Ishikawa (cell line): ENCODE measurements at regions not wholly inside any gene's neighbourhood (a gene's known extent, or its start where the extent isn't known, plus 50 kb on each side); places are given as distances from the start of the nearest gene placed in this dataset.

Source experiments
- CEBPB ChIP-seq: IDR thresholded peaks from 2 replicates; pipeline ENCODE4 v1.6.1; 2012
- CREB1 ChIP-seq: IDR thresholded peaks from 2 replicates; pipeline ENCODE4 v1.6.1; 2012; ENCODE audit warnings: low read depth
- EGR1 ChIP-seq: IDR thresholded peaks from 2 replicates; pipeline ENCODE4 v1.6.1; 2012
- EP300 ChIP-seq: IDR thresholded peaks from 2 replicates; pipeline ENCODE4 v1.6.1; 2012; ENCODE audit warnings: borderline replicate concordance
- FOXM1 ChIP-seq: IDR thresholded peaks from 2 replicates; pipeline ENCODE4 v1.6.1; 2012; ENCODE audit warnings: low read depth, borderline replicate concordance
- MAX ChIP-seq: IDR thresholded peaks from 2 replicates; pipeline ENCODE4 v1.6.1; 2012
- NFIC ChIP-seq: IDR thresholded peaks from 2 replicates; pipeline ENCODE4 v1.6.1; 2012
- RAD21 ChIP-seq: IDR thresholded peaks from 2 replicates; pipeline ENCODE4 v1.6.1; 2012; ENCODE audit warnings: low read depth
- REST ChIP-seq: IDR thresholded peaks from 2 replicates; pipeline ENCODE4 v1.6.1; 2012; ENCODE audit warnings: low read depth, mild to moderate bottlenecking
- TAF1 ChIP-seq: IDR thresholded peaks from 2 replicates; pipeline ENCODE4 v1.6.1; 2012; ENCODE audit warnings: low read depth, mild to moderate bottlenecking
- TCF12 ChIP-seq: IDR thresholded peaks from 2 replicates; pipeline ENCODE4 v1.6.1; 2012; ENCODE audit warnings: low read depth
- TEAD4 ChIP-seq: IDR thresholded peaks from 2 replicates; pipeline ENCODE4 v1.6.1; 2012
- USF1 ChIP-seq: IDR thresholded peaks from 2 replicates; pipeline ENCODE4 v1.6.1; 2012
- YY1 ChIP-seq: IDR thresholded peaks from 2 replicates; pipeline ENCODE4 v1.6.1; 2012; ENCODE audit warnings: low read depth
- ZBTB7A ChIP-seq: IDR thresholded peaks from 2 replicates; pipeline ENCODE4 v1.6.1; 2012; ENCODE audit warnings: low read depth

- TF ChIP-seq FOXM1 (no peak), TAF1 (no peak), TCF12 (no peak)
Measured at GRCh38 chr13:111968336-111969010, 98.5 kb upstream of the SOX1 start.

- TF ChIP-seq USF1 = no peak
- TF ChIP-seq CEBPB = no peak
- no peak for TF ChIP-seq EP300
- TF ChIP-seq CREB1 = no peak
- TF ChIP-seq TEAD4 = no peak
- no peak for TF ChIP-seq MAX
- no peak for TF ChIP-seq ZBTB7A
- no peak for TF ChIP-seq NFIC
- no peak for TF ChIP-seq YY1
- no peak for TF ChIP-seq EGR1
- TF ChIP-seq RAD21 = no peak
- no peak for TF ChIP-seq TCF12
- TF ChIP-seq TAF1 = no peak
- TF ChIP-seq FOXM1 = no peak
- TF ChIP-seq REST = no peak
Measured at GRCh38 chr13:111969551-111970135, 97.3 kb upstream of the SOX1 start.

GRCh38 chr13:111970494-111971141 is 96.3 kb upstream of the SOX1 start:
- TF ChIP-seq ZBTB7A = no peak
- TF ChIP-seq EGR1 = no peak
- no peak for TF ChIP-seq EP300
- TF ChIP-seq USF1 = no peak
- TF ChIP-seq REST = no peak
- TF ChIP-seq YY1 = no peak
- no peak for TF ChIP-seq MAX
- TF ChIP-seq FOXM1 = no peak
- no peak for TF ChIP-seq TCF12

- TF ChIP-seq USF1 (no peak), REST (no peak), CEBPB (no peak), FOXM1 (no peak), EGR1 (no peak), MAX (no peak), TCF12 (no peak), TAF1 (no peak), TEAD4 (no peak), RAD21 (no peak), EP300 (no peak), ZBTB7A (no peak), YY1 (no peak), CREB1 (no peak), NFIC (no peak)
Measured at GRCh38 chr13:111971891-111972780, 94.8 kb upstream of the SOX1 start.
